IMR-90 (cell line): ENCODE measurements at regions not wholly inside any gene's neighbourhood (a gene's known extent, or its start where the extent isn't known, plus 50 kb on each side); places are given as distances from the start of the nearest gene placed in this dataset.

Experiments
- ATAC-seq: fragments of 200-7000 bp; cut with Tn5 transposase; 2 replicates; pipeline ENCODE4 v1.9.1; 2020; ENCODE audit warnings: low read depth, mild to moderate bottlenecking, moderate library complexity
- BruUV-seq: library from RNA; stranded (reverse); fragments of 400-500 nt; replicated peaks from 2 replicates; lab custom pipeline; 2021; lab: Mats Ljungman, UMichigan
- CTCF ChIA-PET: fragments of 300-600 bp; formaldehyde crosslinking; extraction: SDS; loops from one replicate; lab custom pipeline; 2021; ENCODE audit warnings: antibody characterized with exemption; lab: Yijun Ruan, JAX
- POLR2A ChIA-PET: fragments of 300-600 bp; sonication (Branson Sonifier 250); formaldehyde crosslinking; loops from one replicate; lab custom pipeline; 2022; ENCODE audit warnings: antibody characterized with exemption; ENCODE audit not compliant: unreplicated experiment; lab: Charles Lee
- DNase-seq: peaks from one replicate; pipeline ENCODE4 v3.0.0; 2013
- H2AFZ ChIP-seq: replicated peaks from 2 replicates; pipeline ENCODE3; 2013; ENCODE audit warnings: low read length, mild to moderate bottlenecking; ENCODE audit not compliant: poor library complexity
- H2AK5ac ChIP-seq: 2 replicates; pipeline ENCODE4 v1.6.1; 2013; ENCODE audit warnings: low read depth, low read length, inconsistent platforms
- H2AK9ac ChIP-seq: replicated peaks from 2 replicates; pipeline ENCODE3; 2013; ENCODE audit warnings: mild to moderate bottlenecking, low read depth, low read length, moderate library complexity; ENCODE audit not compliant: poor library complexity
- H2BK120ac ChIP-seq: 2 replicates; pipeline ENCODE4 v1.6.1; 2013; ENCODE audit warnings: low read depth, low read length, inconsistent platforms
- H2BK15ac ChIP-seq: 3 replicates; pipeline ENCODE4 v1.6.1; 2013; ENCODE audit warnings: low read depth, low read length, inconsistent platforms
- H2BK20ac ChIP-seq: 2 replicates; pipeline ENCODE4 v1.6.1; 2013; ENCODE audit warnings: low read depth, mild to moderate bottlenecking, inconsistent platforms, low read length, moderate library complexity
- H2BK5ac ChIP-seq: 2 replicates; pipeline ENCODE4 v1.6.1; 2013; ENCODE audit warnings: mild to moderate bottlenecking, low read depth, low read length, inconsistent platforms; ENCODE audit not compliant: poor library complexity, severe bottlenecking
- H3K14ac ChIP-seq: replicated peaks from 2 replicates; pipeline ENCODE4 v1.6.1; 2013; ENCODE audit warnings: low read depth, low read length, inconsistent platforms
- H3K18ac ChIP-seq: 2 replicates; pipeline ENCODE4 v1.6.1; 2013; ENCODE audit warnings: low read depth, low read length, control low read depth
- H3K23ac ChIP-seq: 2 replicates; pipeline ENCODE4 v1.6.1; 2013; ENCODE audit warnings: low read depth, low read length, inconsistent platforms
- H3K27ac ChIP-seq: 2 replicates; pipeline ENCODE4 v1.5.1; 2013; ENCODE audit warnings: mild to moderate bottlenecking, control low read depth, low read length; ENCODE audit not compliant: insufficient read depth
- H3K27me3 ChIP-seq: 2 replicates; pipeline ENCODE4 v1.6.1; 2013; ENCODE audit warnings: low read length; ENCODE audit not compliant: control insufficient read depth, insufficient read depth
- H3K36me3 ChIP-seq: 2 replicates; pipeline ENCODE4 v1.6.1; 2013; ENCODE audit warnings: low read length, mixed read lengths; ENCODE audit not compliant: control insufficient read depth, insufficient read depth
- H3K4ac ChIP-seq: 2 replicates; pipeline ENCODE4 v1.6.1; 2013; ENCODE audit warnings: low read depth, low read length, inconsistent platforms
- H3K4me1 ChIP-seq: 2 replicates; pipeline ENCODE4 v1.6.1; 2013; ENCODE audit warnings: low read length, mixed read lengths; ENCODE audit not compliant: control insufficient read depth, insufficient read depth
- H3K4me2 ChIP-seq: 2 replicates; pipeline ENCODE4 v1.6.1; 2013; ENCODE audit warnings: low read depth, mild to moderate bottlenecking, control low read depth, low read length, moderate library complexity
- H3K4me3 ChIP-seq: 2 replicates; pipeline ENCODE4 v1.5.1; 2013; ENCODE audit warnings: low read depth, mild to moderate bottlenecking, control low read depth, low read length, moderate library complexity; ENCODE audit not compliant: insufficient read depth
- H3K56ac ChIP-seq: 2 replicates; pipeline ENCODE4 v1.6.1; 2013; ENCODE audit warnings: low read length, inconsistent platforms; ENCODE audit not compliant: insufficient read depth; ENCODE audit errors: extremely low read depth
- H3K79me1 ChIP-seq, 2 experiments: 2 replicates each; pipeline ENCODE4 v1.6.1; 2013; ENCODE audit warnings: low read length in 2 of 2, inconsistent platforms in 1 of 2, low read depth in 1 of 2
- H3K9ac ChIP-seq: 2 replicates; pipeline ENCODE4 v1.6.1; 2013; ENCODE audit warnings: low read depth, low read length, control low read depth
- H3K9me1 ChIP-seq: 2 replicates; pipeline ENCODE4 v1.6.1; 2013; ENCODE audit warnings: low read length, inconsistent platforms; ENCODE audit not compliant: insufficient read depth
- H3K9me3 ChIP-seq: 2 replicates; pipeline ENCODE4 v1.6.1; 2013; ENCODE audit warnings: low read length; ENCODE audit not compliant: control insufficient read depth, insufficient read depth
- H4K20me1 ChIP-seq: 2 replicates; pipeline ENCODE4 v1.6.1; 2013; ENCODE audit warnings: low read length, inconsistent platforms; ENCODE audit not compliant: insufficient read depth
- H4K5ac ChIP-seq: 2 replicates; pipeline ENCODE4 v1.6.1; 2013; ENCODE audit warnings: mild to moderate bottlenecking, low read depth, low read length, control low read depth
- H4K8ac ChIP-seq, 2 experiments: 2 replicates each; pipeline ENCODE4 v1.6.1; 2013; ENCODE audit warnings: low read depth in 2 of 2, low read length in 2 of 2, control low read depth in 1 of 2, inconsistent platforms in 1 of 2
- H4K91ac ChIP-seq: 2 replicates; pipeline ENCODE4 v1.6.1; 2013; ENCODE audit warnings: low read depth, low read length, inconsistent platforms; ENCODE audit not compliant: insufficient read depth
- CEBPB ChIP-seq: IDR thresholded peaks from 2 replicates; pipeline ENCODE4 v1.6.1; 2012; ENCODE audit warnings: low read depth, low read length, improper control_type of control experiment
- MXI1 ChIP-seq: IDR thresholded peaks from 2 replicates; pipeline ENCODE4 v1.6.1; 2012; ENCODE audit warnings: low read depth, mild to moderate bottlenecking, low read length, moderate library complexity, borderline replicate concordance
- RAD21 ChIP-seq: IDR thresholded peaks from 2 replicates; pipeline ENCODE4 v1.6.1; 2012; ENCODE audit warnings: low read length, improper control_type of control experiment
- RFX5 ChIP-seq: IDR thresholded peaks from 2 replicates; pipeline ENCODE4 v1.8.0; 2012; ENCODE audit warnings: low read depth, mild to moderate bottlenecking, low read length, moderate library complexity
- WGBS, 2 experiments: methylation state at CpG; one replicate each; pipeline versions ENCODE4 v1.1.5 to v1.1.7; 2013; ENCODE audit warnings: missing lambda C conversion rate in 2 of 2; ENCODE audit not compliant: insufficient read length in 1 of 2; ENCODE audit errors: extremely low coverage in 2 of 2; 5-methylcytosine and 5-hydroxymethylcytosine counted together
- dilution Hi-C: fragments of 300-500 bp; cut with HindIII; formaldehyde crosslinking; loops from one replicate; pipeline ENCODE4 v1.14.3; 2018; ENCODE audit warnings: low sequenced_read_pairs; ENCODE audit not compliant: unreplicated experiment
- in situ Hi-C: fragments of 300-500 bp; cut with MboI; formaldehyde crosslinking; loops from 3 replicates; pipeline ENCODE4 v1.14.3; 2019; ENCODE audit warnings: low sequenced_read_pairs, inconsistent platforms, mixed read lengths
- intact Hi-C: fragments of 100-400 bp; cut with micrococcal nuclease; formaldehyde crosslinking; loops from 2 replicates; pipeline ENCODE4 v1.10.0; 2022
- TF ChIP-seq, protein P1 (sequence below): fragments of 150-350 bp; IDR thresholded peaks from 2 replicates; pipeline ENCODE4 v1.6.1; 2017; ENCODE audit warnings: mild to moderate bottlenecking, antibody characterized with exemption, low read length, low read depth

- Histone ChIP-seq H3K14ac (no peak overlapping the region), H2BK120ac (no peak overlapping the region), H3K36me3 (no peaks in the 10 kb centered on the region), H3K4me3 (no peak overlapping the region), H4K91ac (no peak overlapping the region), H2BK5ac (no peak overlapping the region), H2AK9ac (no peak overlapping the region), H3K79me1 (no peaks in the 10 kb centered on the region), H2AK5ac (no peak overlapping the region), H3K4me2 (no peak overlapping the region), H2BK15ac (no peak overlapping the region), H4K20me1 (no peaks in the 10 kb centered on the region), H3K9me3 (peaks cover 4% of the 10 kb centered on the region), H3K4ac (no peak overlapping the region), H2AFZ (no peak overlapping the region), H2BK20ac (no peak overlapping the region), H4K8ac (no peak overlapping the region), H3K27ac (no peak overlapping the region), H3K4me1 (no peaks in the 10 kb centered on the region), H3K56ac (no peak overlapping the region), H3K27me3 (no peaks in the 10 kb centered on the region), H3K9ac (no peak overlapping the region), H3K18ac (no peak overlapping the region), H3K23ac (no peak overlapping the region), H4K5ac (no peak overlapping the region), H3K9me1 (no peaks in the 10 kb centered on the region)
- intact Hi-C loops (no loop called here), dilution Hi-C loops (no loop called here), in situ Hi-C loops (no loop called here)
- no peak for DNase-seq
- no peak for ATAC-seq
- BruUV-seq = no TSS peak
- CTCF ChIA-PET = no interaction called here
- TF ChIP-seq, protein P1, sequence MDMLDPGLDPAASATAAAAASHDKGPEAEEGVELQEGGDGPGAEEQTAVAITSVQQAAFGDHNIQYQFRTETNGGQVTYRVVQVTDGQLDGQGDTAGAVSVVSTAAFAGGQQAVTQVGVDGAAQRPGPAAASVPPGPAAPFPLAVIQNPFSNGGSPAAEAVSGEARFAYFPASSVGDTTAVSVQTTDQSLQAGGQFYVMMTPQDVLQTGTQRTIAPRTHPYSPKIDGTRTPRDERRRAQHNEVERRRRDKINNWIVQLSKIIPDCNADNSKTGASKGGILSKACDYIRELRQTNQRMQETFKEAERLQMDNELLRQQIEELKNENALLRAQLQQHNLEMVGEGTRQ = no peak
- no peak for TF ChIP-seq CEBPB
- TF ChIP-seq MXI1 = no peak
- TF ChIP-seq RAD21 = no peak
- no peak for TF ChIP-seq RFX5
- POLR2A ChIA-PET = no interaction called here
- WGBS, 2 experiments = no CpG with 5 or more reads among the region's 4 CpGs
Observed at GRCh38 chr18:38651736-38652135, 1086.1 kb upstream of the CELF4 start.
